HG02678 (cell line): ENCODE measurements at regions not wholly inside any gene's neighbourhood (a gene's known extent, or its start where the extent isn't known, plus 50 kb on each side); places are given as distances from the start of the nearest gene placed in this dataset.

Experiments used
- ATAC-seq: cut with Tn5 transposase; IDR thresholded peaks from one replicate; pipeline ENCODE4 v1.9.1; 2021; ENCODE audit warnings: mild to moderate bottlenecking, moderate library complexity; ENCODE audit not compliant: unreplicated experiment

DNA sequence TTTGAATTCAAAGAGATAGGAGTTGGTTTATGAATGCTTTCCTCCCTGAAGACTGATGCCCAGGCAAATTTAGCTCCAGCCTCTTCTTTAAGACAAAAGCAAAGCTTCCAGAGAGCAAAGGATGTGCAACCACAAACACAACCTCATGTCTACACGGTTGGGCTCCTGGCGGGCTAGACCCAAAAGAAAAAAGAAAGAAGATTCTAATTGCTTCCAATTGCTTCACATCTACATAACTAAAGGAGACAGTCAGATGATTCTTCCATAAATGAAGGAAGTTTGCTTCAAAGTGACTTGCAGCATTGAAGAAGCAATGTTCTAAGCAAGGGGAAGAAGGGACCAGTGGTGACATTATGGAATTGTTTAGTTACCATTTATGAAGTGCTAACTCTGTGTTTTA is 1603.0 kb upstream of the TENM3 start:
- no peak for ATAC-seq

DNA sequence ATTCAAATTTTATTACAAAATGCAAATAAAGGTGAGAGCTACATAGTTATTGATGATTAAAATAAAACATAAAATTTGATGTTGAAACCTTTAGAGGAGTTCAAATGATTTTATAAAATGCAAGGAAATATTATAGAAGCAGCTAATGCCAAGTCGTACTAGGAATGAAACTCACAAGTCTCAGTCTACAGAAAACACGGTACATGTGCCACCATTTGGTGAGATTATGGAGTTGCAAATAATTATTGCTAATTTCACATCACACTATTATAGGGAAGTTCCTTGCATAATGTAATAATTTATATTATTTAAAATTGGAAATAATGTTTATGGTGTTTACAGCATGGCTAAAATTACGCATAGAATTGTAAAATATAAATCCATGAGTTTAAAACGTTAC is 1601.7 kb upstream of the TENM3 start:
- no peak for ATAC-seq

DNA sequence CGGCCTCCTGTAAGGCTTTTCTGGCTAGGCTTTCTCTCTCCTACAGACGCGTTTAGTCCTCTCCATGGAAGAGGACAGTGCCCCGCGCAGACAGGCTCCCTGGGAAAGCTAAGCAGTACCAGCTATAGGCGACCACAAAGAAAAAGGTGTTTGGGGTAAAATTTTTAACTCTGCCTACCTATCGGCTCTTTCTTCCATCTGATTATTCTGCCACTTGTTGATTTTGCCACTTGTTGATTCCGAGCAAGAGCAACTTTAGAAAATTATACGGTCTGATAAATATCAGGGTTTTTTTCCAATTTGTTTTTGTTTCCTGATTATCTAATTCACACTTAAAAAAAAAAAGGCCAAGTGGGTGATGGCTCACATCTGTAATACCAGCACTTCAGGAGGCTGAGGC is 1600.5 kb upstream of the TENM3 start:
- no peak for ATAC-seq

DNA sequence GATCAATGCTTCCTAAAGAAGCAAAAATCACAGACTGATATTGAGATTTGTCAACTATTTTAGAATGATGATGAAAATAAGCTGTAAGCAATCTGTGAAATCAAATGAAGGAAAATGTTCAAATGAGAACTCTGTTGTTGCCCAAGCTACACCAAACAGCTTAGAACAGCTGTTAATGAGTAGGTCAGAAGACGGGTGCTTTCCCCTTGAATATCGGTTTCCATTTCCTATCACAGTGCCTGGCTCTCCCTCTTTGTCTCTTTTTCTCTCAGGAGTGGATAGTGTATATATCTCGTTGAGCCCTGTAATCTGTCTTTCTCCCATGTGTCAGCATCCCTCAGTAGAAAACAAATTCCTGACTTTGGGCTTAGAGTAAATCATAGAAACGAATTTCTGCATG is 1592.9 kb upstream of the TENM3 start:
- peak; percentile 71 for ATAC-seq

DNA sequence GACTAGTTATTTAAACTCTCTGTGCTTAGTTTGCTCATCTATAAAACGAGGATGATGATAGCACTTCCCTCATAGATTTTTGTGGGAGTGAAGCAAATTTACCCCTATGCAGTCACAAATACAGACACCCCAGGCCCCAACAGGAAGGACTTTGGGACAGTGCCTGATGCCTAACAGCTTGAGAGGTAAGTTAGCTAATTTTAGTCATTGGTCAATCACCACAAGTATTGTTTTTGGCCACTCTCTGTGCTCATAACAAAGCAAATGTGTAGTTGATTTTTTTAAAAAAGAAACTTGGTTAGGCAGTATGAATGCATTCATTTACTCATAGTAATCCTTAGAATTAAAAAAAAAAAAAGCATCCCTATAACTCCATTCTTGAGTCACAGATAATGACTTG is 1590.7 kb upstream of the TENM3 start:
- ATAC-seq, result no peak

DNA sequence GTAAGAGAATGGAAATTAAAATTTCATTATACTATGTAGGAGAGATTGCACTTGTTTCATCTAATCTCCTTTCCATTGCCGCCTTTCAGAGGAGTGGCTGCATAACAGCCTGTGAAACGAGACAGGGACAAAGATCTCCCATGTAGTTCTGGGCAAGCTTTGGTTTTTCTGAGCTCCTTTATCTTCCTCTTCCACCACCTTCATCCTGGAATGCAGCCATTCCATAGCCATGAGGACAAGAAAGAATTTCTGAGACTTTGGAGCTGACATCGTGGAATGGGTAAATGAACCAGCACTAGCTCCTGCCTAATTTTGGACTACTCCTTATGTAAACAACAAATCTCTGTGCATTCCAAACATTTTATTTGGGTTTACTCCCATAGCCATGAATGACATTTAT is 1587.3 kb upstream of the TENM3 start:
- no peak for ATAC-seq

DNA sequence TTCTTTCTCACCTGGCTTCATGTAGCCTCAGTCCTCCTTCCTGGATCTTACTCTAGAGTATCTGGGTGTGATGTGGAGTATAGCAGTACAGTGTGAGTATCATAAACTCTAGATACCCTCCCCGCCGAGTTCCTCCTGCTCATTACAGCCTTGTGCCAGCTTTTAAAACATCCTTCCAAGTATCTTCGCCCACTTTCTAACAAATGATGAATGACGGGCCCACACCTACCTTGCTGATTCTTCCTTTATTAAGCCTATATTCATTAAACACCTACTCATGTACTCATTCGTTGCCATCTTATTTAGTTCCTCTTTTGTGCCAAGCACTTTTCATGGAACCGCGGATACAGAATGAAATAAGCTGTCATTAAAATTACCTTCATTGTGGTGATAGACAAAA is 1585.3 kb upstream of the TENM3 start:
- ATAC-seq, result no peak

DNA sequence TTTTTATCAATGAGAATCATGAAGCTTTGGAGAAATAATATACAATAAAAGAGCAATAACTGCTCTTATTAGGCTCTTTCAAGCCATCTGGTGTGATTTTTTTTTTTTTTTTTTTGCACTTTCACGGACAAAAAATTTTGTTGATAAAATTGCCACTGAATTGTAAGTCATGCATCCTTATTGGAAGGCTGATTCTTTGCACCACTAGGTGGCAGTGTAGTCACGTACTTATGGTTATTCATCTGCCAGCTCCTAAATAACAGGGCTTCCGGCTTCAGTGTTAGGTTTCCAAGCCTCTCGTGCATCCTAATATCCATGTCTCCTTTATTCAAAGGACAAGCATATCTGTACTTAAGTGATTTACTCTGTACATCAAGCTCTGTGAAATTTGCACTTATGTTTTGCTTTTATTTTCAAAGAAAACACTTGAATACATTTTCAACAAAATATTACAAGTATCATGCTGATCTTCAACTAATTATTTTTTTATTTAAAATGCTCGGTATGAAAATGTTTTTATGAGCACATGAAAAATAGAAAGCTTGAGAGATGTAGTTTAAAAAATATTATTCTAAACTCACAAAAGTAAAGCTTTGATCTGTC is 1578.3 kb upstream of the TENM3 start:
- peak; percentile 92 for ATAC-seq

DNA sequence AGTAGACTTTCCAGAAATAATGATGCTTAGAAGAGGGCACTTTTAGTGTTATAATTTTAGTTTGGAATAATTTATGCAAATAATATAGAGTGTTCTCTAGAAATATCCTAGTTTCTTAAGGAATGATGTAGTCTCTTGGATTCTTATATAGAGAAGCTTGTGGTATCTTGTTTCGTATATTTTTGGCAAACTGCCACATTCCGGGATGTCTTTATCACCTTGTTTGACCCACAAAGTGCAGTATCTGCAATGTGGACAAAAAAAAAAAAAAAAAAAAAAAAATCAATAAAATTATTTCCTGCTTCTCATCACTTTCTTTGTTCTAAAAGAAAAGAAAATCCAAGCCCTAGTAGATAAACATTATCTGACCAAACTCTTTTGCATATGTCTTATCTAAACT is 1577.7 kb upstream of the TENM3 start:
- ATAC-seq, result no peak

DNA sequence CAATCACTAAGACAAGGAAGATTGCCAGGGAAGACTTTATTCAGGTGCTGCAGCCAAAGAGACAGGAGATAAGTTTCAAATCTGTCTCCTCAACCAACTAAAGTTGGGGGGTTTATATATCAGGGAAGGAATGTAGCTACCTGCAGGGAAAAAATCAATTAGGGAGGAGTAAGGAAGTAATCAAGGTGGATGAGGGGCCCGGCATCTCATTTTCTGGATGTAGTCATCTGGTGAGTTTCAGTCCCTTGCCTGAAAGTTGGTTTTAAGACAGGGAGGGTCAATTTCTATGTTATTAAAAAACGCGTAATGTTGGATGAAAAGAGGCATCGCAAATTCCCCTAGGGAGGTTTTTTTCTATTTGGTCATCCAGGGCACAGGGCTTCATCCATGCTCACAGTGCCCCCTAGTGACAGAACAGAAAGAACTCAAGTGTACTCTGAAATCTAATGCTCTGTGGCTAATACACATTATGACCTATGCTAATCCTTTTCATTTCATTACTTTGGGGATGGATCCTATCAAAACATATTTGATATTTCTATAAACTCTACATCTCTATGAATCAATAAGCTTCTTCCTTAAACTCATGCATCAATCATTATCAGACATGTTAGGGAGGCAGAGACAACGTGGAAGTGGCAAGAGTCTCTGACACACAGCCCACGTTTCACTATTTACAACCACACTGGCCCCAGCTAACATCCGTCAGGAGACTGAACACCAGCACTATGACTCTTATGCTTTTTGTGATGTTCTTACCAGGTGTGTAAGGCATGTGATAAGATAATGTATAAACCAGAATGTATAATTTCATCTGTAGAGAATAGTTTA is 1577.0 kb upstream of the TENM3 start:
- ATAC-seq, result peak; percentile 71

DNA sequence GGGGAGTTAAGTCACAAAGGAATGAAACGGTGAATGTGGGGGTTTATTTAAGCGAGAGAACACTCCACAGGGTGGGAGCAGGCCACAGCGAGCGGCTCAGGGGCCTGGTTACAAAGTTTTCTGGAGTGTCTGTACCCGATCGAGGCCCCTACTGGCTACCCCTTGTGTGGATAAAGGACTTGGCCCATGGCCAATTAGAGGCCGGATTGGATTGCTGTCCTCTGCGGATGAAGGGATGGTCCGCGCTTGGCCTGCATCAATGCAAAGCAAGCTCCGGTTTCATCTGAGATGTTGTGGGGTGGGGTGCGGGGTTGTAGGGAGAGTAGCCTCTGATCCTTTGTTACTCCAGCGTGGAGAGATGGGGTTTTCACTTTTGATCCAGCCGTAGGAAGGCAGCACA is 1574.5 kb upstream of the TENM3 start:
- no peak for ATAC-seq

DNA sequence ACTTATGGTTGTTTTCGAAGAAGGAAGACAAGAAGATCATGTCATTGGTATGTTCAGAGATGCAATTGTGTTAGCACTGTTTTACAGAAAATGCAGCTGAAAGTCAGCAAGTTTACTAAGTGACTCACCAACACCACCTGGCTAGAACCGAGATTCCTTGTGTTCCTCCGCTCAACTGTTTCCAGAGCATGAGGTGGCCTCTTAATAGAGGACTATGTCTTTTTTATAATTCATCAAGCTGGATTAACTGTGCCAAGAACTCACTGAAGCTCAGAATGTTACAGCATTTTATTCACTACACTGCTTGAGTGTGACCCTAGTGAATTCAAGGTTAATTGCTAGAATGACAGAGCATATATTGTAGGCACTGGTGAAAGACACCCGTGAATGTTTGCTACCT is 1573.5 kb upstream of the TENM3 start:
- no peak for ATAC-seq

DNA sequence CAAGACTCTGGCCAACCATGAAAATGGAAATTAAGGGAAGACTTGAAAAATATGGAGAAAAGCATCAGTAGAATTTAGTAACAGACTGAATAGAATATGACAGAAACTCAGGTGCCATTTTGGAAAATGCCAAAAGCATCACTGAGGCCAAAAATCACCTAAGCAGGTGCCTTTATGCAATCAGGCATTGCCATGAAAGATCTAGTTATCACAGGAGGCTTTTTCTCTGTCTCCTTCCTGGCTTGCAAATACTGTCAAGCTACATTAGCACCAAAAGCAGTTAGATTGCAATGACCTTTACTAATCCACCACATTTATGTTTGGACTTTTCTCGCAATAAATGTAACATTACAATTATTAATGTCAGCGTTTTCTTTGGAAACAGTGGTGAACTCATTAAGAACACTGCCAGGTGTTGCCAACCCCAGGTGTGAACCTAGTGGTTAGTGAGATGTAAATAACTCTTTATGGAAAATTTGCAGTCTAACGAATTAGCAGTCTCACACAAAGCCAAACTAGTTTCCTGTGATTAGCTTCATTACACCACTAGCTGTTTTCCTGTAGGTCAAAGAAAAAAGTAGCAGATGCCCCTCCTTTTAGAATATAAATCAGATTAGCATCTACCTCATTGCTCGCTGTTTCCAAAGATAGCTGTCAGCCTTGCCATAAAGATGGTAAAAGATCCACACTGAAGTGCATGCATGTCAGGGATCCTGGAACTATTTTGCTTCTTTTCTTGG is 1568.4 kb upstream of the TENM3 start:
- ATAC-seq, result no peak

DNA sequence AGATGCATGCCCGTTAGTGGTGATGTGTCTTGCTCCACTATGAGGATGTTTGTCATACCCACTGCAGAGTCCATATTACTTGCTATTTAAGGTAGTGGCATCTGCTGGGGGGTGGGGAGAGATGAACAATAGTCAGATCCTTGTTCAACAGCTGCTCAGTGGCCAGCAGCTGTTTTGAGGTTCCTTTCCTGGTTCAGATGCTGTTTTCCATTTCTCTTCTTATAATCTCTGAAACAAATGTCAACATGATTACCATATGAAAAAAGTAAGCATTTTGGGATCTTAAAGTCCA is 1567.9 kb upstream of the TENM3 start:
- no peak for ATAC-seq

DNA sequence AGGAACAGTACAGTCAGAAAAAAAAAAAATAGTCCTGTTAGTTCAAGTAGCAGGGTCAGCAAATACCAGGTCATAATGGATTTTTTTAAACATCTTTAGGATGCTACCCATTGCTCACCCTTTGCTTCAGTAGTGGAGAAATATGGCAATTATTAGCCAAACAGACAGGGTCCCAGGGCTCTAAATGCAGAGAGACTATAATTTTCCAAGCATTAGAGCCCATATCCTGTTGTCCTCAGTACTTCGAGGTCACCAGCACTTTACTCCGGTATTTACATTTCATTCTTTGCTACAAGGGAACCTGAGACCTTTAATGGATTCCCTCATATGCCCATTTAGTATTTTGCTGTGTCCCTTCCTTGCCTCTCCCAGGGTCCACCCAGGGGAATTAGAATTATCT is 1562.9 kb upstream of the TENM3 start:
- no peak for ATAC-seq

DNA sequence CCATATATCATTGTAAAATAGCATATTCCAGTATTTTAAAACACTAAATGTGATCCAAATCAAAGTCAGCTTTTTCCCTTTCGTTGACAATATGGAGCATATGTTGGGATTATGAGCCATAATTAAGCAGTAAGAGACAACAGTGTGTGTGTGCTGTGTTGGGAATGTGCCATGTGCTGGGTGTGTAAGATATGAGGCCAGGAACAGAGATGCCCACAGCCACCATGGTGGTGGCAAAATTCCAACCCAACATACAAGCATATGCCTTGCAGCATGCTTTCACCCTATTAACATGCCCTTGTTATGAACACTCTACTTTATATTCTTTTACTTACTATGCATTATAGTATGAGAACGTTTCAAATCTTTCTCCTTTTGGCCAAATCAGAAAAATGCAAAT is 1560.4 kb upstream of the TENM3 start:
- ATAC-seq, result no peak

DNA sequence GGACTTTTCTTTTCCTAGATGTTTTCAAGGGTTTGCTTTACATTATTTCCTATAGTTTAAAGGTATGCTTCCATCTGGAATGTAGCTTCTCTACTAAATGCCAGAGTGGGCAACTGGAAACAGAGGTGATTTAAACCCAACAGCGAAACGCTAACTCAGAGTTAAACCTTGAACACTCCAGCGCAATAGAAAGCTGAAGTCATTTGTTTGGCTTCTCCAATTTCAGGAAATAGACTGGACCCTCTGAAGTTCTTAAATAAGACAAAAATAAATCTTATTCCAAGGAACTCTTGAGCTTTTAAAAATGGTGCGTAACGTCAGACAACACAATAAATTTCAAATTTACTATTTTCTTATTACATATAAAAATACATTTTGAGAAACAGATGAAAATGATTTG is 1560.0 kb upstream of the TENM3 start:
- ATAC-seq, result no peak

DNA sequence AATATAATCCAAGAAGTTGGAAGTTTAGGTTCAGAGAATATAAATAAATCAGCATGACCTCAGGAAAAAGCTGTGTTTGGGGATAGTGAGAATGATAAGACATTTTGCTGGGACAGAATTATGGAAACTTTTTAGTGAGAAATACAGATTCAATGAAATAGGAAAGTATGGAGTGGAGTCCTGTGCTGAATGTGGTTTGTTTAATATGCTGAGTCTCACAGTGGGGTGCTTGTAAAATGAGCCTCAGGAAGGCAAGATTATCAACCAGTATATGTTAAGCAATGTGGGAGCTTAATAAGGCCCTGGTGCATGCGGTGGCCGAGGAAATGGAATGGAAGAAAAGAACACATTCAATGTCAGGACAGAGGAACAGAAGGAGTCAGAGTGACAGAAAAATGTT is 1554.7 kb upstream of the TENM3 start:
- no peak for ATAC-seq

DNA sequence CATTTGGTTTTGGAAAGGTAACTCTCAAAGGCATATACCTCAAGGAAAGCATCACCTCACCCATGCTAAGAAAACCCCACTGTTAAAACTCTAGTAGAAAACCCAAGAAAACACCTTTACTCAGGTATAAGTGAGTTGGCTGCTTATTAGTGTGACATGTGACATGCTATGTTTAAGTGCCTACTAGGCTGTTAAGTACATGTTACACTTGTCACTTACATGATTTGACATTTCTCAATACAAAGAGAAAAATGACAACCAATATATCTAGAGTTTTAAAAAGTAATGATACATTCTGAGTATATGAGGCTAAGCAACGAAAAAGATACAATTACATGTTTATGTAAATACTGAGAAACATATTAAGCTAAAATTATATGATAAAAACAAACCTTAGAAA is 1548.3 kb upstream of the TENM3 start:
- no peak for ATAC-seq

DNA sequence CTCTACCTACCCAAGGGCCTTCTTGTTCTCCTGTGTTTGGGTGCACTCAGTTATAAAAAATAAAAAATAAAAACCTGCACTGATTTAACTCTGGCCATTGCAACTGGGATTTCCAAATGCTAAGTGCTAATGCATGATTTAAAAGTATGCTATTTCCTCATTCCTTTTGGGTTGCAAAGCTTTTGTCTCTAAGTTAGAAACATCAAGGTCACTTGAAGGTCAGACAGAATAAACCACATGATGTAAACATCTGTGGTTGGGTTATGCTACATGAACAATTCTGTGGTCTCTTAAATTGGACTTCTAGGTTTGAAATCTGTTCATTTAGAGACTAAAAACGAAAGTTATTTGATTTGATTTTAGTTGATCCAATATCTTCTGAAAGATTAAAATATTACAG is 1547.4 kb upstream of the TENM3 start:
- ATAC-seq, result no peak

DNA sequence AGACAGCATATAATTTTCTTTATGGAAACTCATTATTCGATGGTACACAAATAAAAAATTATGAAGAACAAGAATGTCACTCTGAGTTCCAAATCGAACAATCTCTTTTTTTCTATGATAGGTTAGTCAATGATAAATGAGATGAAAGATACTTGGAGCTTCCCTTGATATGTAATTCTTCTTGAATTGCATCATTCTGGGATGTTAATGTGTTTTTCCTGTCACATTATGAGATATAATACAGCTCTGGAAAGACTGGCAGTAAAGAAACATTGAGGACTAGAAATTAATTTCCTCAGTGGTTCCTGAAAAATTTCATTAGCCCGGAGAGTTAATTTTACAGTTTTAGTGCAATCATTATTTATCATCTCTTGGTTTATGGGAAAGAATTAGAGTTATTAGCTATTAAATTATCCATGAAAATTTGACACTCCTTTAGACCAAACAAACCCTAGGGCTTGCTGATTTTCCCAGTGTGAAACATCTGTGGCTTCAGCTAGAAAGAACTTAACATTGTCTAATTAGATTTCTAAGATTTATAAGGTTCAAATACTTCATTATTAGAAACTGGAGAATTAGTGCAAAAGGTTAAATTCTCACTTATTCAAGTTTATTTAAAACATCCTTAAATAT is 1546.6 kb upstream of the TENM3 start:
- no peak for ATAC-seq
